Neural progenitor cell (in vitro differentiated cells): ENCODE measurements at regions not wholly inside any gene's neighbourhood (a gene's known extent, or its start where the extent isn't known, plus 50 kb on each side); places are given as distances from the start of the nearest gene placed in this dataset.

Source experiments
- CTCF ChIP-seq: fragments of 200-600 bp; sonication (generic); IDR thresholded peaks from 2 replicates; pipeline ENCODE4 v1.5.1; 2017; ENCODE audit warnings: antibody characterized with exemption, mild to moderate bottlenecking
- EZH2phosphoT487 ChIP-seq: fragments of 200-600 bp; sonication (generic); IDR thresholded peaks from 2 replicates; pipeline ENCODE4 v1.6.1; 2017; ENCODE audit warnings: antibody characterized with exemption

GRCh38 chr4:119939071-119939995 lies 127.3 kb downstream of the MAD2L1 start:
- no peak for TF ChIP-seq CTCF
- TF ChIP-seq EZH2phosphoT487 = no peak
